GOT3 (cell line): ENCODE measurements at regions not wholly inside any gene's neighbourhood (a gene's known extent, or its start where the extent isn't known, plus 50 kb on each side); places are given as distances from the start of the nearest gene placed in this dataset.
"Not testable (repeated sequence)": the region's sequence is repeated elsewhere in the genome, so short reads cannot be mapped to it uniquely, and the experiment has no call there.

Experiments used
- DNase-seq: peaks from one replicate; lab custom pipeline; 2025; ENCODE audit warnings: mixed read lengths; lab: John Stamatoyannopoulos, UW

GRCh38 chr12:3420693-3421092 is 70.3 kb upstream of the PRMT8 start:
- no peak for DNase-seq

GRCh38 chr12:3421191-3421978 is 69.6 kb upstream of the PRMT8 start:
- no peak for DNase-seq

GRCh38 chr12:3424796-3425195 is 66.2 kb upstream of the PRMT8 start:
- not testable (repeated sequence) for DNase-seq

- no peak for DNase-seq
These were observed 63.0 kb upstream of the PRMT8 start for GRCh38 chr12:3427956-3428355.

- DNase-seq, result no peak
These were observed 62.4 kb upstream of the PRMT8 start for GRCh38 chr12:3428631-3429030.

GRCh38 chr12:3429523-3429922 is 61.5 kb upstream of the PRMT8 start:
- not testable (repeated sequence) for DNase-seq

GRCh38 chr12:3431686-3432085 is 59.3 kb upstream of the PRMT8 start:
- DNase-seq, result no peak

- DNase-seq, result no peak
These were observed 58.7 kb upstream of the PRMT8 start for GRCh38 chr12:3432176-3432742.

- DNase-seq, result no peak
These were observed 58.1 kb upstream of the PRMT8 start for GRCh38 chr12:3432868-3433267.

GRCh38 chr12:3436461-3437065 is 54.4 kb upstream of the PRMT8 start:
- no peak for DNase-seq

- DNase-seq, result no peak
These were observed 53.0 kb upstream of the PRMT8 start for GRCh38 chr12:3437986-3438385.

GRCh38 chr12:3438401-3438800 is 52.6 kb upstream of the PRMT8 start:
- no peak for DNase-seq
